Limb (tissue), 2 donors: ENCODE measurements at regions not wholly inside any gene's neighbourhood (a gene's known extent, or its start where the extent isn't known, plus 50 kb on each side); places are given as distances from the start of the nearest gene placed in this dataset.

Experiments used
- DNase-seq, 2 donors: peaks; one replicate each; pipeline ENCODE4 v3.0.0-alpha.2; 2016; ENCODE audit errors: extremely low spot score in 2 of 2

DNA sequence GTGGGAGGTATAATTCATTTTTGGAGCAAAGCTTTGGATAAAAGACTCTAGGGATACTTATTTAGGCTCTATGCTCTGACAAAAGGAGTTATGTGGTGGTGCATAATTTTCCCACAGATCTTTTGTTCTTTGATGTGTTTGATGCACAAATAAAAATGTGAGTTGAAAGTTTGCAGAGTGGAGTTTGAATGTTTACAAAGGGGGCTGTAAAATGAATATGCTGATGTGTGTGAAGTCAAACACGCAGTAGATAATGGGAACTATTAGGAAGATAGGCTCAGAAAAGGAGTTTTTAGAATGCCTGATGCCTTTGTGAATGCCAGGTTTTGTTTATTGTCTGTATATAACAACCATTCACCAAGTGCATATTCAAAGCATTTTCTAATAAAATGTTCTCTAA is 545.0 kb upstream of the EPHA7 start:
- no peak for DNase-seq

- DNase-seq = no peak
These were observed 543.2 kb upstream of the EPHA7 start for GRCh38 chr6:93962566-93962965.

- no peak for DNase-seq
These were observed 535.2 kb upstream of the EPHA7 start for GRCh38 chr6:93954584-93954983.

DNA sequence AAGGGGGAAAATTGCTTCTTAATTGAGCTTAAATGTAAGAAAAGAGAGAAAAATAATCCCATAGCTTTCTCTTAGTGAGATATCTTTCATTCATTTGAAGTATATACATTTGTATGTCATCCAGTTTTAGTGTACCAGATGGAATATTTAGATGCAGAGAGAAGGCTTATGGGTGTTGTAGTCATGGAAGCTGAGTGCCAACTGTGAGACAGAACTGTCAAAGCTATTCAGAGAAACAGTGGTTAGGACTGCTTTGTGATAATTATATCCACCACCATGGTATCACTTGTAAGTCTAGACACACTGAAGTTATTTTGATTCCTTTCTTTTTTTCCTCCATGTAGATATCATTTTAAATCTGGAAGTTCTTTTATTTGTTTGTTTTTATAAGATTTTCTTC is 524.3 kb upstream of the EPHA7 start:
- DNase-seq = no peak

GRCh38 chr6:93940381-93940780 is 521.0 kb upstream of the EPHA7 start:
- no peak for DNase-seq

DNA sequence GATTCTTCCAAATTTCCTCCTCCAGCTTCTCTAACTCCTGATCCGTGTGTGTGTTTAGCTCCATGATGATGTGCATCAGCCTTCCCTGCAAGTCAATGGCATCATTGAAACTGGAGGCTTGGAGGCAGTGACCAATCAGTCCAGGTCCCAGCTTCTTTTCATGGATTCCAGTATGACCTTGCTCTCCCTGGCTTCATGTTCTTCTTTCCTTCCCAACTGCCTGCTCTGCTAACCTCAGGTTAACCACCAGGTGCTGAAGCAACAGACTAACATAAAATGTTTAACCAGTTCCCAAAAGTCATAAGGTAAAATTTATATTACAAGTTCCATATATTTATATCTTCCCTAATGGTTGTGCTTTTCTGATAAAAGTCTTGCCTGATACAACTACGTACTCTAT is 512.8 kb upstream of the EPHA7 start:
- DNase-seq = no peak

- no peak for DNase-seq
These were observed 508.4 kb upstream of the EPHA7 start for GRCh38 chr6:93927731-93928130.

- no peak for DNase-seq
These were observed 500.0 kb upstream of the EPHA7 start for GRCh38 chr6:93919365-93919764.

DNA sequence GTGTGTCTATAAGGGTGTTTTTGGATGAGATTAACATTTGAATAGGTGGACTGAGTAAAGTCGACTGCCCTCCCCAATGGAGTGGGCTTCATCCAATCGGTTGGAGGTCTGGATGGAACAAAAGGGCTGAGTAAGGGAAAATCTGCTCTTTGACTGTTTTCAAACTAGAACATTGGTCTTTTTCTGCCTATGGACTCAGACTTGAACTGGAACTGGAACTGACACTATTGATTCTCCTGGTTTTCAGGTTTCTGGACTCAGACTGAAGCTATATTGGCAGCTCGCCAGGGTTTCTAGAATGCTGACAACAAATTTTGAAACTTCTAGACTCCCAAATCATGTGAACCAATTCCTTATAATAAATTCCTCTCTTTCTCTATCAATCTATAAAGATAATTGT is 498.9 kb upstream of the EPHA7 start:
- DNase-seq = no peak

GRCh38 chr6:93917216-93917615 is 497.9 kb upstream of the EPHA7 start:
- DNase-seq = no peak

DNA sequence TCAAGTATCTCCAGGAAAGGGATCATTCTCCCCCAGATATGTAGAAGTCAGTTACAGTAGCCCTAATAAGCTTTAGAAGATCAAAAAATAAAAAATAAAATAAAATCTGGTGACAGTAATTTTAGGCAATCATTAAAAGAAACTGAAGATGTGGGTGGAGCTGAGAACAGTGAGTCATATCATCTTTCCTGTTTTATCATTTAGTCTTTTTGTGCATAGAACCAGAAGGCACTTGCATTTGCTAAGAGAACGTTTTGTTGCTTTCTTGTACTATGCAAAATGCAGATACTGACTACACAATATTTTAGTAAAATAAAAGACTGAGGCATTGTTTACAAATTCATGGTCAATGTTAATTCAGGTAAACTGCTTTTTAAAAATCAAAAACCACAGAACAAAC is 497.4 kb upstream of the EPHA7 start:
- no peak for DNase-seq

DNA sequence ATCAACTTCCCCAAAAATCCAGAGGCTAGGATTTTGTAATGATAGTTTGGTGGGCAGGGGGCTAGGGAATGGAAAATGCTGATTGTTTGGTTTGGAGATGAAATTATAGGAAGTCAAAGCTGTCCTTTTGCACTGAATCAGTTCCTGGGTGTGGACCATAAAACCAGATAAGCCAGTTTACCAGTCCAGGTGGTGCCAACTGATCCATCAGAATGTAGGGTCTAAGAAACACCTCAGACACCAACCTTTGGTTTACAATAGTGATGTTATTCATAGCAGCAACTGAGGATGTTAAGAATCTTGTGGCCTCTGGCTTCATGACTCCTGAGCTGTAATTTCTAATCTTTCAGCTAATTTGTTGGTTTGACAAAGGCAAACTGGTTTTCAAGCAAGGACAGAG is 496.6 kb upstream of the EPHA7 start:
- no peak for DNase-seq

DNA sequence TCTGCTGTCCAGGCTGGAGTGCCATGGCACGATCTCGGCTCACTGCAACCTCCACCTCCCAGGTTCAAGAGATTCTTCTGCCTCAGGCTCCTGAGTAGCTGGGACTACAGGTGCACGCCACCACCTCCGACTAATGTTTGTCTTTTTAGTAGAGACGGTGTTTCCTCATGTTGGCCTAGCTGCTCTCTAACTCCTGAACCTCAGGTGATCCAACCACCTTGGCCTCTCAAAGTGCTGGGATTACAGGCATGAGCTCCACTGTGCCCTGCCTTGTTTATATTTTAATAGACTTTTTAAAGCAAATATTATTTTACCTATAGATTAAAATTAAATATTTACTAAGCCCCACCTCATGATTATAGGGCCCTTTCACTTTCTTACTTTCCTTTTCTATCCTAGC is 483.2 kb upstream of the EPHA7 start:
- no peak for DNase-seq

DNA sequence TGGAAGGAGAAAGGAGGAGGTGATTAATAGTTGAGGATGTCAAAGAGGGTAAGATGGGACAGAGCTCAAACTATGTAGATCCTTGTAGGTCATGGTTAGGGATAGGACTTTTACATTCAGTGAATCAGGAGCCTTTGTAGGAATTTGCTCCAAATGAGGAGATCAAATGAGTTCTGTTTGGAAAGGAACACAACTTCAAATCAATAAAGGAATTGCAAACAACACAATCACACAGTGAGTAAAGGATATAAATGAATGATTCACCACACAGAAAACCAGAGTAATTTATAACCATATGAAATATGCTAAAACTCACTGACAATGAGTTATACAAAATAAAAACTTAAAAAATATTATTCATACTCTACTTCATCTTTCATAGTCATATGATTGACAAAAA is 480.8 kb upstream of the EPHA7 start:
- DNase-seq = no peak

GRCh38 chr6:93896081-93896480 is 476.7 kb upstream of the EPHA7 start:
- DNase-seq = no peak

- DNase-seq = no peak
These were observed 475.2 kb upstream of the EPHA7 start for GRCh38 chr6:93894521-93894920.

DNA sequence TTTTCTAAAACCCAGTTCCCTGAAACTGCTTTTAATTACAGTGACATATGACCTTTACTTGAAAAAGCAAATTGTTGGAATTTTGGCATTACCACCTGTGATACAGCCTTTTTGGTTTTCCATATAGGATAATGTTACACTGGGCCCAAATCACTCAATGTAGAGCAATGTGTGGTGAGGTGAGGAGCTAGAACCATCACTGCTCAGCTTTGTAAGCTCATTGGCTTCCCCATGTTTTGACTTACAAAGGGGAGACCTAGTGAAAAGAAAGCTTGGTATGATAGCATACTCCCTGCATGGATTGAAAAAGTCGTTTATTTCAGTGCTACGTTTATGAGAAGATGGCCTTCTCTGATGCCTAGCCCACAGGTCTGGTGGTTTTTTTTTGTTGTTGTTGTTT is 470.4 kb upstream of the EPHA7 start:
- DNase-seq = no peak

DNA sequence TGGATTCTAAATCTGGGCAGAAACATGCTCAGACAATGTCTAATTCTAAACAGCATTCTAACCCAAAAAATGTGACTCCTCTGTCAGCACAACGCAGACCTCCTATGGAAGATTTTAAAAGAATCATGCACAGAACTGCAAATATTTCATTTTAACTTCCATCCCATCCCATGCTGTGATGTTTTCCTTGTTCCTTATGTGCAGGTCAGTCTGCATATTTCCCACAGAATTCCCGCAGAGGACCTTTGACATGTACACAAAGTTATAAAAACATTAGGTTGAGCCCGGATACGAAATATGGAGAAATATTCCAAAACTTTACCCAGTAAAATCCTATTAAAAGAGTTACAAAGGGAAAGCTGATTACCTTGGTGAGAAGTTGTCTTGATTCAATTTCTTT is 467.1 kb upstream of the EPHA7 start:
- DNase-seq = no peak

DNA sequence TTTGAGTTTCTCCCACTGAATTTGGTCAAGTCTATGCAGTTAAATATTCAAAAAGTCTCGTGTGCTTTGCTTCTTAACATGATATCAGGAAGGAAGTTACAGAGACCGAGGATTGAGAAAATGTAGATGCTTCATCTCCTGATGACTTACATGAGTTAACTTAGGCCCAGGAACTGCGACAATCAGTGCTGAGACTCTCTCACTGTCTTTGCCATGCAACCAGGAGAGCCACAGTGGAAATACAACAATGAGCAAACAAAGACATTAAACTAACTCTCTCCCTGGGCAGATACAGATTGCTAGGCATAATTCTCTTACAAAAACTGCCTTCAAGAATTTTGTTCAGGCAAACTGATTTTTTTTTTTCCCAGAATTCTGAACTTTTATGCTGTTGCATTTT is 440.6 kb upstream of the EPHA7 start:
- DNase-seq = no peak

DNA sequence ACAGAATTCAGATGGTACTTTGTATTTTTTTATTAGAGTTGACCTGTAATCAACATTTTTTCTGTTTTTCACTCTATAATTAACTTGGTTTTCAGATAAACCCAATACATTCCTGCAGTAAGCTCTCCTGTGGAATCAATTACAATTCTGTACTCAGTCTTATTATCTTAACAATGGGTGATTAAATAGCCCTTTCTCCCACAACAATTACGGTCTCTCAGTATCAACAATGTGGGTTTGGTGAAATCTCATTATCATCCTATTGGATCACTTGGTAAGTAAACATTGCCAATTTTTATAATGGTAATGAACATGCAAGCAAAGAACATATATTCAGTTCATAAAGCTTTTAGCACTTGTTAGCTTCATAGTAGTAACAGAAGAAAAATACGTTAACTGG is 438.9 kb upstream of the EPHA7 start:
- no peak for DNase-seq

- no peak for DNase-seq
These were observed 430.5 kb upstream of the EPHA7 start for GRCh38 chr6:93849857-93850256.

DNA sequence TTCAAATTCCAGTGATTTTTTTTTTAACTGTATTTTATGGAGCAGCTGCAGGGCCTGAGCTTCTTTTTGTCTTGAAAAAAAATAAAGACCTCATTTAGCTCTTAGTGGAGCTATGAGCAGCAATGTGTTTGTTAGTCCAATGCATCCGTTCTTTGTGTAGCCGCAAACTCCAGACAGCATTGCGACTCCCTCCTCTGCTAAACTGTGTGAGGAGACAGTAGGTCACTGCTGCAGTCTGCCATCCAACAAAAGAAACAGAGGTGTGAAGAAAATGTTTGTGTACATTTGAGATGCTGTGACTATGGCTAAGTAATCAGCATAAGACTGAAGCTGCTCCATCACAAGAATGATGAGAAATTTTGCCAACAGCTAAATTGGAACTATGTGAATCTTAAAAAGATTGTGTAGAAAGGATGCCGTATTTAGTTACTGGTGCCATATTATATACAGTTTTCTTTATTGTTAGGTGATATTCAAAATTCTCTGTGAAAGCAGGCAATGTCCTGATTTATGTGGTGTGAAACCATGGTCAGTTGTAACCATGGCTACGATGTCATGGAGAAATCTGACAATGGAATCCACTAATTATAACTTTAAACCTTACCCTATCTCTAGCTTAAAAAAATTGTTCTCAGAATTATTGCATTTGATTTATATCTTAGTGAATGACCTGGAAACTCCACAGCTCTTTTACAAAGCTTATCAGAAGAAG is 428.8 kb upstream of the EPHA7 start:
- DNase-seq = no peak

DNA sequence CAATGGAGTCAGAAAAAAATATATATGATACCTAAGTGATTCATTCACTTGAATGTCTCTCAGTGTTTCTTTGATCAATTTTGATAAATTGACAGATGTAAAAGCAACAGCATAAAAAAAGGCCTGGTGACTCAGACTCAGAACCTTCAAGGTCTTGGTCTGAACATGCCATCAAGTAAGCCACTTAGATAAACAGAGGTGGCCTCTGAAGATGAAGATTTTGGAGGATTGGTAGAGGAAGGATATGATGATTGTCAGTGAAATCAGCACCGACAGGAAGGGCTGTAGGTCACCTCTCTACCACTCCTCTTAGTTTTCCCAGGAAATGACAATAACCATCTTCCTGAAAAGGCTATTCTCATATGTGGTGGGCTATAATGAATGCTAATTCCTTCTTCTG is 422.8 kb upstream of the EPHA7 start:
- no peak for DNase-seq
